ENCODE measurements at regions not wholly inside any gene's neighbourhood (a gene's known extent, or its start where the extent isn't known, plus 50 kb on each side); places are given as distances from the start of the nearest gene placed in this dataset.

- TF ChIP-seq GATA2 (IDR thresholded peaks at IDR 0.05; ENCODE audit: low read depth, low read length) (no peak), GATA3 (IDR thresholded peaks at IDR 0.05; ENCODE audit: low read depth, low read length) (no peak)
Observed at GRCh38 chr13:44021422-44021821, 141.7 kb downstream of the LACC1 start.
